Activated CD8-positive, alpha-beta memory T cell treated with anti-CD3 and anti-CD28 coated beads for 48 hours (primary cell): ENCODE measurements at regions not wholly inside any gene's neighbourhood (a gene's known extent, or its start where the extent isn't known, plus 50 kb on each side); places are given as distances from the start of the nearest gene placed in this dataset.

Source experiments
- DNase-seq, 3 experiments: peaks; one replicate each; pipeline ENCODE4 v3.0.0-alpha.2; 2020; ENCODE audit warnings: low read depth in 2 of 3, low spot score in 2 of 3

- no peak for DNase-seq
Measured at GRCh38 chr5:88488130-88488529, 219.5 kb upstream of the TMEM161B start.

- no peak for DNase-seq
Measured at GRCh38 chr5:88487066-88487465, 218.4 kb upstream of the TMEM161B start.

- no peak for DNase-seq
Measured at GRCh38 chr5:88486431-88486830, 217.8 kb upstream of the TMEM161B start.

GRCh38 chr5:88485531-88485930 lies 216.9 kb upstream of the TMEM161B start:
- no peak for DNase-seq

GRCh38 chr5:88483964-88484672 lies 215.5 kb upstream of the TMEM161B start:
- DNase-seq = no peak

GRCh38 chr5:88480801-88481499 lies 212.3 kb upstream of the TMEM161B start:
- no peak for DNase-seq

GRCh38 chr5:88480245-88480644 lies 211.6 kb upstream of the TMEM161B start:
- no peak for DNase-seq

GRCh38 chr5:88474574-88474973 lies 205.9 kb upstream of the TMEM161B start:
- no peak for DNase-seq

GRCh38 chr5:88470745-88471144 lies 202.1 kb upstream of the TMEM161B start:
- no peak for DNase-seq

- DNase-seq = no peak
Measured at GRCh38 chr5:88459971-88460370, 191.3 kb upstream of the TMEM161B start.

- no peak for DNase-seq
Measured at GRCh38 chr5:88452820-88453219, 184.2 kb upstream of the TMEM161B start.

GRCh38 chr5:88450239-88450638 lies 181.6 kb upstream of the TMEM161B start:
- no peak for DNase-seq

- DNase-seq = no peak
Measured at GRCh38 chr5:88438006-88438405, 169.4 kb upstream of the TMEM161B start.

GRCh38 chr5:88436290-88436689 lies 167.6 kb upstream of the TMEM161B start:
- DNase-seq = no peak

- DNase-seq = no peak
Measured at GRCh38 chr5:88428633-88429032, 160.0 kb upstream of the TMEM161B start.

- DNase-seq = no peak
Measured at GRCh38 chr5:88426441-88426840, 157.8 kb upstream of the TMEM161B start.

- no peak for DNase-seq
Measured at GRCh38 chr5:88425124-88425523, 156.5 kb upstream of the TMEM161B start.

GRCh38 chr5:88419931-88420330 lies 151.3 kb upstream of the TMEM161B start:
- no peak for DNase-seq

- no peak for DNase-seq
Measured at GRCh38 chr5:88407341-88407740, 138.7 kb upstream of the TMEM161B start.

GRCh38 chr5:88405783-88406182 lies 137.1 kb upstream of the TMEM161B start:
- no peak for DNase-seq

- DNase-seq = no peak
Measured at GRCh38 chr5:88404405-88404804, 135.8 kb upstream of the TMEM161B start.

GRCh38 chr5:88401686-88402085 lies 133.0 kb upstream of the TMEM161B start:
- no peak for DNase-seq

- no peak for DNase-seq
Measured at GRCh38 chr5:88401228-88401627, 132.6 kb upstream of the TMEM161B start.
